ENCODE measurements at regions not wholly inside any gene's neighbourhood (a gene's known extent, or its start where the extent isn't known, plus 50 kb on each side); places are given as distances from the start of the nearest gene placed in this dataset.

DNA sequence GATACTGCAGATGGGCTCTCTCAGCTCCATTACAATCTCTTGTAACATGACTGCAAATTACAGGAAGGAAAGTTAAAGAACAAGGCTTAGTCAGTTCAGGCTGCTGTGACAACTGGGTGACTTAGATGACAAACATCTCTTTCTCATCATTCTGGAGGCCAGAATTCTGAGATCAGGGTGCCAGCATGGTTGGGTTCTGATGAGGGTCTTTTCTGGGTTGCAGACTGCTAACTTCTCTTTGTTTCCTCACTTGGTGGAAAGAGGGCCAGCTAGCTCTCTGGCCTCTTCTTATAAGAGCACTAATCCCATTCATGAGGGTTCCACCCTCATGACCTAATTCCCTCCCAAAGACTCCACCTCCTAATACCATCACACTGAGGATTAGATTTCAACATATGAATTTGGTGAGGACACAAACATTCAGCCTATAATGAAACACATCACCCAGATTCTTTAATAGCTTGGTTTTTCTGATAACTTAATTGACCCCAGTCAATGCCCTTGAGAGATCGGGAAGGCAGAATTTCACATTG, 73.6 kb upstream of the MAMDC2 start:
- TF ChIP-seq EZH2 (IDR thresholded peaks at IDR 0.05; ENCODE audit: insufficient read depth, poor library complexity, severe bottlenecking) = no peak
- TF ChIP-seq EZH2phosphoT487 (IDR thresholded peaks at IDR 0.05; ENCODE audit: insufficient read depth, low read depth) = no peak

Data from GM23248 (cell line).